SKM-1 treated with dmso at 0.1 percent for 144 hours (cell line): ENCODE measurements at regions not wholly inside any gene's neighbourhood (a gene's known extent, or its start where the extent isn't known, plus 50 kb on each side); places are given as distances from the start of the nearest gene placed in this dataset.
"Not testable (repeated sequence)": the region's sequence is repeated elsewhere in the genome, so short reads cannot be mapped to it uniquely, and the experiment has no call there.

Source experiments
- DNase-seq: peaks from one replicate; lab custom pipeline; 2025; ENCODE audit not compliant: unreplicated experiment; lab: John Stamatoyannopoulos, UW

- no peak for DNase-seq
These were observed 57.9 kb downstream of the HINT1 start for GRCh38 chr5:131107128-131107527.

GRCh38 chr5:131104169-131104808, 60.8 kb downstream of the HINT1 start:
- DNase-seq = peak; percentile 93

GRCh38 chr5:131096774-131097710, 68.0 kb downstream of the HINT1 start:
- DNase-seq = no peak

GRCh38 chr5:131095561-131095960, 69.5 kb downstream of the HINT1 start:
- DNase-seq = not testable (repeated sequence)

- peak; percentile 67 for DNase-seq
These were observed 80.6 kb downstream of the HINT1 start for GRCh38 chr5:131084436-131084835.

- no peak for DNase-seq
These were observed 83.1 kb downstream of the HINT1 start for GRCh38 chr5:131081913-131082488.

GRCh38 chr5:131081374-131081773, 83.7 kb downstream of the HINT1 start:
- DNase-seq = no peak

GRCh38 chr5:131079232-131079631, 85.8 kb downstream of the HINT1 start:
- DNase-seq = no peak

- no peak for DNase-seq
These were observed 96.0 kb downstream of the HINT1 start for GRCh38 chr5:131068893-131069643.

GRCh38 chr5:131068076-131068475, 97.0 kb downstream of the HINT1 start:
- no peak for DNase-seq

GRCh38 chr5:131067636-131068035, 97.4 kb downstream of the HINT1 start:
- peak; percentile 79 for DNase-seq

- DNase-seq = peak; percentile 18
These were observed 100.2 kb downstream of the HINT1 start for GRCh38 chr5:131064669-131065371.

GRCh38 chr5:131042021-131042789, 122.9 kb downstream of the HINT1 start:
- no peak for DNase-seq

GRCh38 chr5:131023498-131023865, 141.6 kb downstream of the HINT1 start:
- no peak for DNase-seq

- DNase-seq = no peak
These were observed 142.1 kb downstream of the HINT1 start for GRCh38 chr5:131022811-131023497.

GRCh38 chr5:131021646-131022045, 143.4 kb downstream of the HINT1 start:
- no peak for DNase-seq

- no peak for DNase-seq
These were observed 145.3 kb downstream of the HINT1 start for GRCh38 chr5:131019601-131020315.

GRCh38 chr5:131019111-131019510, 145.9 kb downstream of the HINT1 start:
- DNase-seq = no peak

- no peak for DNase-seq
These were observed 156.7 kb downstream of the HINT1 start for GRCh38 chr5:131008329-131008728.
